Left ventricle myocardium inferior (tissue), 1 donor: ENCODE measurements at regions not wholly inside any gene's neighbourhood (a gene's known extent, or its start where the extent isn't known, plus 50 kb on each side); places are given as distances from the start of the nearest gene placed in this dataset.
A peak's percentile ranks its signal among the peaks of the same experiment; 100 is the strongest.

Source experiments
- DNase-seq: peaks from one replicate; pipeline ENCODE4 v3.0.0-alpha.2; 2020
- H3K27ac ChIP-seq: fragments of 200-600 bp; replicated peaks from 2 replicates; pipeline ENCODE4 v1.8.0; 2021
- H3K27me3 ChIP-seq: fragments of 200-600 bp; 2 replicates; pipeline ENCODE4 v1.8.0; 2021; ENCODE audit warnings: low read depth
- H3K36me3 ChIP-seq: fragments of 200-600 bp; 2 replicates; pipeline ENCODE4 v1.8.0; 2021
- H3K4me1 ChIP-seq: fragments of 200-600 bp; 2 replicates; pipeline ENCODE4 v1.8.0; 2021
- H3K4me3 ChIP-seq: fragments of 200-600 bp; 2 replicates; pipeline ENCODE4 v1.8.0; 2021; ENCODE audit warnings: mild to moderate bottlenecking, moderate library complexity
- H3K9me3 ChIP-seq: fragments of 200-600 bp; replicated peaks from 2 replicates; pipeline ENCODE4 v1.8.0; 2021
- intact Hi-C: fragments of 100-400 bp; cut with micrococcal nuclease; formaldehyde crosslinking; loops from one replicate; pipeline ENCODE4 v1.11.0; 2022
- TF ChIP-seq, protein P1 (sequence below): fragments of 200-600 bp; IDR thresholded peaks from 2 replicates; pipeline ENCODE4 v1.8.0; 2021; ENCODE audit warnings: antibody characterized with exemption, mild to moderate bottlenecking, borderline replicate concordance
- donor health status: DM: no; HTN: yes; CAD: no; lungs with severe emphysema.

DNA sequence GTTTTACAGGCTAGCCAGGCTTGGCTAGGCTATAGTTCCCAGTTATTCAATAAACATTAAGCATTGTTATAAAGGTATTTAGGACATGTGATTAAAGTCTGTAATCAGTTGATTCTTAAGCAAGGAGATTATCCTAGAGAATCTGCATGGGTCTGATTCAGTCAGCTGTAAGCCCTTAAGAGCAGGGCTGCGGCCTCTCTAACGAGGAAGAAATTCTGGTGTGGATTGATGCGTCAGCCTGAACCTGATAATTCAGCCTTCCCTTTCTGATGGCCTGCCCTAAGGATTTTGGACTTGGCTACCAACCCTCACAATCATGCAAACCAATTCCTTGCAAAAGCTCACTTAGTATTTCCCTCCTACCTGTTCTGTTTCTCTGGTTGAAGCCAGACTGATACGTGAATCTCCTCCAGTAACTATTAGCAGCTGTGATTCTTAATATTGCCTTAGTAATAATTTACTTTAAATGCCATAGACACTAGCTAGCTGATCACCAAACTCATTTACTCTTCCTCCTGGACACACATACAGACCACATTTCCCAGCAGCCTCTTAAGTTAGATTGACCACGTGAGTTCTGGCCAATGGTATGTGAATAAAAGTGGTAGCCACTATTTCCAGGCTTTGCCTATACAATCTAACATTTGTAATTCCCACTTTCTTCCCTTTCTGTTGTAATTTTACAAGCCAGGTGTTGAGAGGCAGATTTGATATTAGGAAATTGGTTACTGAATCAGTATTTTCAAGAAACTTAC is 678.0 kb upstream of the INTU start:
- TF ChIP-seq, protein P1, sequence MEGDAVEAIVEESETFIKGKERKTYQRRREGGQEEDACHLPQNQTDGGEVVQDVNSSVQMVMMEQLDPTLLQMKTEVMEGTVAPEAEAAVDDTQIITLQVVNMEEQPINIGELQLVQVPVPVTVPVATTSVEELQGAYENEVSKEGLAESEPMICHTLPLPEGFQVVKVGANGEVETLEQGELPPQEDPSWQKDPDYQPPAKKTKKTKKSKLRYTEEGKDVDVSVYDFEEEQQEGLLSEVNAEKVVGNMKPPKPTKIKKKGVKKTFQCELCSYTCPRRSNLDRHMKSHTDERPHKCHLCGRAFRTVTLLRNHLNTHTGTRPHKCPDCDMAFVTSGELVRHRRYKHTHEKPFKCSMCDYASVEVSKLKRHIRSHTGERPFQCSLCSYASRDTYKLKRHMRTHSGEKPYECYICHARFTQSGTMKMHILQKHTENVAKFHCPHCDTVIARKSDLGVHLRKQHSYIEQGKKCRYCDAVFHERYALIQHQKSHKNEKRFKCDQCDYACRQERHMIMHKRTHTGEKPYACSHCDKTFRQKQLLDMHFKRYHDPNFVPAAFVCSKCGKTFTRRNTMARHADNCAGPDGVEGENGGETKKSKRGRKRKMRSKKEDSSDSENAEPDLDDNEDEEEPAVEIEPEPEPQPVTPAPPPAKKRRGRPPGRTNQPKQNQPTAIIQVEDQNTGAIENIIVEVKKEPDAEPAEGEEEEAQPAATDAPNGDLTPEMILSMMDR: no peak
- no peak overlapping the region for H3K4me3 ChIP-seq
- no peaks in the 10 kb centered on the region for H3K27me3 ChIP-seq
- no peak for DNase-seq
- intact Hi-C loops: no loop called here
- H3K9me3 ChIP-seq: no peaks in the 10 kb centered on the region
- H3K36me3 ChIP-seq: no peaks in the 10 kb centered on the region
- H3K27ac ChIP-seq: no peak overlapping the region
- peaks cover 7% of the 10 kb centered on the region for H3K4me1 ChIP-seq

DNA sequence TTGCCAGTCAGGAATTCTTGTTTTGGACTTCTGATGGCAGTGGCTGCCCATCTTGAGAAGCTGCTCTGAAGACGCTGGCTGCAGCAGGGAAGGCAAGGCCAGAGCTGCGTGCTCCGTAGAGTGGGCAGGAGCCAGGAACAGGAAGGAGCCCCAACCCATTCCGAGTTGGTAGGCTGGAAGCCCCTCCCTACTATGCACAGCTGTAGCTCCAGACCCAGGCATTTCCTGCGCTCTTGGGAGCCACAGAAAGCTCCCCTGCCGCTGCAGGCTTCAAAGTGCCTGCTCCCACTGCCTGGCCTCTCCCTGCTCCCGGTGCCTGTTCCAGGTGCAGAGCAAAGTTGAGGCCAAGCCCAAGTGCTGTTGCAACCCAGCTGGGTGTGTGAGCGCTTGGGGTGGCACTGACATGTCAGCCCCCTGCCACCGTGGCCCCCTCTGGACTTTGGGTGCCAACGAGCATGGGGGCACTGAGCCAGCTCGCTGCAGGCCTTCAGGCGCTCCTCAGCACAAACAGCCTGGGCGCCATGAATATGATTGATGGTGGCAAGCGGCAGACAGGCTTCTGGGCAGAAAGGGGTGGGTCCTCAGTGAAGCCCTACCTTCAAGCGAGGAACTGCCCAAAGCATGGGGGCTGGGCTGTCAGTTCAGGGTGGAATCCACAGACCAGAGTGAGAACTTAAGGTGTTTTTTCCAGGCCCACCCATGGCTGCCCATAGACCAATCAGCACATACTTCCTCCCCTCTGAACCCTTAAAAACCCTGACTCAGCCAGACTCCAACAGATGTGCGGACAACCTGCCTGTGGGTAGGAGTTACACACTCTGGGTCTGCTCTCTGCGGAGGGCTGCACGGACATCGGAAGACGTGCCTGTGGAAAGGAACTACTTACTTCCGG is 677.2 kb upstream of the INTU start:
- no peak for DNase-seq
- Histone ChIP-seq H3K4me1 (peaks cover 7% of the 10 kb centered on the region), H3K36me3 (no peaks in the 10 kb centered on the region), H3K27ac (no peak overlapping the region), H3K9me3 (no peaks in the 10 kb centered on the region), H3K27me3 (no peaks in the 10 kb centered on the region), H3K4me3 (no peak overlapping the region)
- intact Hi-C loops: no loop called here
- TF ChIP-seq, protein P1: no peak

DNA sequence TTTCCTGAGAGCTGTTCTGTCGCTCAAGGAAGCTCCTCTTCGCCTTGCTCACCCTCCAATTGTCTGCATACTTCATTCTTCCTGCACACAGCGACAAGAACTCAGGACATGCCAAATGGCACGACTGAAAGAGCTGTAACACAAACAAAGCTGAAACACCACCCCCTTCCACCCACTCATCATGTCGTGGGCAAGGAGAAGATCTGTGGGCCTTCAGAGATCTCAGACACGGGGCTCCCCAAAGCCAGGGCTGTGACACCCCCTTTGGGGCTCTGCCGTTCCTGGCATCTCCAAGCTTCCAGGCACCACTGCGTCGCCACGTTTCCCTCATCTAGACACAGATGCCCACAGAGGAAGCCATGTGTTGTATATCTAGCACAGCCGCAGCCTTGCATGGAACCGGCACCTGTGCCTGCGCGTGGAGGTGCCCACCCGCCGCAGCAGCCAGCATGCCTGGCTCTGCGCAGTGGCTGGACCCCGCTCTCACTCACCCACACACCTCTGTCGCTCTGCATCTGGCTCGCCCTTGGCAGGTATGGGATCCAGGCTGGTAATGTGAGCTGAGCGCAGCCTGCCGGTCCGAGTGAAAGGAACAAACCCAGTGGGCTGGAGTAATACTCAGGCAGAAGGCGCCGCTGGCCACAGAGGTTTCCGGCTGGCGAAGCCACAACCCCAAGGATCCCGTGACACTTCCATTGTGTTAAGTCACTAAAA is 676.4 kb upstream of the INTU start:
- peaks cover 7% of the 10 kb centered on the region for H3K4me1 ChIP-seq
- DNase-seq: no peak
- intact Hi-C loops: no loop called here
- no peaks in the 10 kb centered on the region for H3K27me3 ChIP-seq
- no peak overlapping the region for H3K4me3 ChIP-seq
- no peak overlapping the region for H3K27ac ChIP-seq
- TF ChIP-seq, protein P1: no peak
- H3K36me3 ChIP-seq: no peaks in the 10 kb centered on the region
- H3K9me3 ChIP-seq: no peaks in the 10 kb centered on the region

DNA sequence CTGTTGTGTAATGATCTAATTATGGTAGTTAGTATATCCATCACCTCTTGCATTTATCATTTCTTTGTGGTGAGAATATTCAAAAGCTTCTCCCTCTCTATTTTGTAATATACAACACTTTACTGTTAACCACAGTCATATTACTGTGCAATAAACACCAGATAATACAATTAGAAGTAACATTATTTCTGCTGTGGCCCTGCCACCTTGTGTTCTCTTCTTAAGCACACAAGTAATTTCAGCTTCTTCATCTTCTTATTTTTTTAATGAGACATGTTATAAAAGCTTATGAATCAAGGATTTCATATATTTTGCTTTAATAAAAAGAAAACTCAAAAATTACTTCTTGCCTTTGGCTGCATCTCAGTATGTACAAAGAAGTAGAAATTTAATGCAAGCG is 675.2 kb upstream of the INTU start:
- DNase-seq: no peak
- Histone ChIP-seq H3K4me3 (no peak overlapping the region), H3K27ac (no peak overlapping the region), H3K36me3 (no peaks in the 10 kb centered on the region), H3K9me3 (no peaks in the 10 kb centered on the region), H3K4me1 (peaks cover 7% of the 10 kb centered on the region), H3K27me3 (no peaks in the 10 kb centered on the region)
- TF ChIP-seq, protein P1: peak; percentile 48
- intact Hi-C loops: no loop called here

DNA sequence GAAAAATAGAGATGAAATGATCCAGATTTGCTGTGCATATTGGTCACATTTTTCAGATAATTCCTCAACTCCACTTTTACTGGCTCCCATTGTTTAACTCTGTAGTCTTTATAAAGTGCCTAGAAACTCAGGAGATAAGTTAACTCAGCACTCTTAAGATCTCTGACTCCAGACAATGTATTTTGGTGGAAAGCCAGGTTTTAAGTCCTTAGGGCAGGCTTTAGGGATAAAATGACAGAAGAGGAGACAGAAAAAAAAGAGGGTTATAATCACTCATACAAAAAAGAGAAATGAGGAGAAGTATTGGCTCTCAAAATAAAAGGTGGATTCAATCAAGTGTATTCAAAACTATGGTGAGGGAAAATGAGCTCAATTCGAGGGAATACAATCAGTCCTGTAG is 674.8 kb upstream of the INTU start:
- TF ChIP-seq, protein P1: no peak
- no peaks in the 10 kb centered on the region for H3K9me3 ChIP-seq
- H3K4me1 ChIP-seq: peaks cover 7% of the 10 kb centered on the region
- no peak overlapping the region for H3K27ac ChIP-seq
- no peaks in the 10 kb centered on the region for H3K36me3 ChIP-seq
- no peaks in the 10 kb centered on the region for H3K27me3 ChIP-seq
- no peak for DNase-seq
- intact Hi-C loops: no loop called here
- H3K4me3 ChIP-seq: no peak overlapping the region
